ENCODE measurements at regions not wholly inside any gene's neighbourhood (a gene's known extent, or its start where the extent isn't known, plus 50 kb on each side); places are given as distances from the start of the nearest gene placed in this dataset.

GRCh38 chr5:99607124-99607523 lies 678.3 kb upstream of the CHD1 start:
- TF ChIP-seq EP300 (IDR thresholded peaks at IDR 0.05) (no peak), POLR2A (IDR thresholded peaks at IDR 0.05) (no peak), POLR2AphosphoS5 (IDR thresholded peaks at IDR 0.05) (no peak)
- TF ChIP-seq, protein P1, sequence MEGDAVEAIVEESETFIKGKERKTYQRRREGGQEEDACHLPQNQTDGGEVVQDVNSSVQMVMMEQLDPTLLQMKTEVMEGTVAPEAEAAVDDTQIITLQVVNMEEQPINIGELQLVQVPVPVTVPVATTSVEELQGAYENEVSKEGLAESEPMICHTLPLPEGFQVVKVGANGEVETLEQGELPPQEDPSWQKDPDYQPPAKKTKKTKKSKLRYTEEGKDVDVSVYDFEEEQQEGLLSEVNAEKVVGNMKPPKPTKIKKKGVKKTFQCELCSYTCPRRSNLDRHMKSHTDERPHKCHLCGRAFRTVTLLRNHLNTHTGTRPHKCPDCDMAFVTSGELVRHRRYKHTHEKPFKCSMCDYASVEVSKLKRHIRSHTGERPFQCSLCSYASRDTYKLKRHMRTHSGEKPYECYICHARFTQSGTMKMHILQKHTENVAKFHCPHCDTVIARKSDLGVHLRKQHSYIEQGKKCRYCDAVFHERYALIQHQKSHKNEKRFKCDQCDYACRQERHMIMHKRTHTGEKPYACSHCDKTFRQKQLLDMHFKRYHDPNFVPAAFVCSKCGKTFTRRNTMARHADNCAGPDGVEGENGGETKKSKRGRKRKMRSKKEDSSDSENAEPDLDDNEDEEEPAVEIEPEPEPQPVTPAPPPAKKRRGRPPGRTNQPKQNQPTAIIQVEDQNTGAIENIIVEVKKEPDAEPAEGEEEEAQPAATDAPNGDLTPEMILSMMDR (IDR thresholded peaks at IDR 0.05), result no peak
